BJ (cell line): ENCODE measurements at regions not wholly inside any gene's neighbourhood (a gene's known extent, or its start where the extent isn't known, plus 50 kb on each side); places are given as distances from the start of the nearest gene placed in this dataset.
"Not testable (repeated sequence)": the region's sequence is repeated elsewhere in the genome, so short reads cannot be mapped to it uniquely, and the experiment has no call there.

Experiments used
- CTCF ChIA-PET: fragments of 350-600 bp; formaldehyde crosslinking; extraction: SDS; loops from one replicate; lab custom pipeline; 2021; ENCODE audit warnings: antibody characterized with exemption, inconsistent platforms; lab: Yijun Ruan, JAX
- POLR2A ChIA-PET: fragments of 300-600 bp; sonication (Branson Sonifier 250); formaldehyde crosslinking; extraction: SDS; loops from one replicate; lab custom pipeline; 2021; ENCODE audit warnings: antibody characterized with exemption; lab: Charles Lee
- DNase-seq: peaks from one replicate; pipeline ENCODE4 v3.0.0-alpha.2; 2011; ENCODE audit warnings: low read depth
- H3K27me3 ChIP-seq: 2 replicates; pipeline ENCODE4 v1.6.0; 2011; ENCODE audit warnings: low read length; ENCODE audit not compliant: control insufficient read depth, insufficient read depth
- H3K36me3 ChIP-seq: 2 replicates; pipeline ENCODE4 v1.5.1; 2011; ENCODE audit warnings: low read length; ENCODE audit not compliant: control insufficient read depth, insufficient read depth
- H3K4me3 ChIP-seq: 2 replicates; pipeline ENCODE4 v1.5.1; 2011; ENCODE audit warnings: low read depth, mild to moderate bottlenecking, control low read depth, low read length
- TF ChIP-seq, protein P1 (sequence below): IDR thresholded peaks from 2 replicates; pipeline ENCODE4 v1.5.1; 2011; ENCODE audit warnings: low read depth, mild to moderate bottlenecking, control low read depth, inconsistent platforms, low read length, moderate library complexity; ENCODE audit not compliant: insufficient read depth

DNA sequence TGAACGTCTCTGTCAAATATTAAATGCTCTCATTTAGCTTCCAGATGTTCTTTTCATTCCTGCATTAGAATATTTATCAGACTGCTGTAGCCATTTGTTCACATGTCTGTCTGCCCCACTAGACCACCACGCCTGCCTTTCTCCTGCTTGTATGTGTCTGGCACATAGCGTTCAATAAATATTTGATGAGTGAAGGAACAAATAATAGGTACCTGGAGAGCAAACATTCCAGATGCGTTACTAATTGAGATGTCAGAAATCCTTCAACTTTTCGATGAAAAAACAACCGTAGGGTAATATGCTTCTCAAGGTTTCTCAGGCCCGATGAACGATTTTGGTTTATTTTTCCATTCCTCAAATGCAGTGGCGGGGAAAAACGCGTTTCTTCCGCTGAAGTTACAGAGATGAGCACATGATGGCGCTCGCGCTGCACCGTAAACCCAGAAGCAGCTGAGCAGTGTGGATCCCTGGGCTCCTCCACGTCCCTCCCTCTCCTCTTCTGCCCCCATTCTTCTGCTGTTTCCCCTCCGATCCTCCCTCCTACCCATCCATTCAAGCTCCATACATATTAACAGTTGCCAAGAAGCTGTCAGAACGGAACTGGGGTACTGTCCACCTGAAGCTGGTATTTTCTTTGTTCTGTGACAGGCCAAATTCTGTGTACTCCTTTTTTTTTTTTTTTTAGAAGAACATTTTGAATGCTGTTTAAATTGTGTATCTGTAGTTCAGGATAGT lies 245.4 kb downstream of the MPDZ start:
- CTCF ChIA-PET, result interaction anchor here (0.6 to 3.8 kb wide), 18 partner anchors 12 to 1734 kb away, joined by 3 to 19 read pairs (median 4); no protein-coding TSS in a partner anchor

DNA sequence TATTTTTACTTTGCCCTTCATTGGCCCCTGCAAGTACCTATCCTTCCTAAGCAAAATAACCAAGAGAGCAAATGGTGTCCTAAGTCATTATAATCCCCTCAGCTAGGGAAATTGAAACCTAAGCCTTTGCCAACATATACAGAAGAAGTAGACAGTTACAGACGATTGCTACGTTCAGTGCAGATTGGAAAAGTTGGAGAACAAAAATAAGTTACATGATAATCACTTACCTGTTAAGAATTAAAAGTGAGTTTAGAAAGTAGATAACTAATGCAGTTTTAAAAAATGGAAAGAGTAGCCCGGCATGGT lies 244.8 kb downstream of the MPDZ start:
- Histone ChIP-seq H3K27me3 (no peaks in the 10 kb centered on the region), H3K4me3 (no peak overlapping the region), H3K36me3 (no peaks in the 10 kb centered on the region)
- TF ChIP-seq, protein P1, sequence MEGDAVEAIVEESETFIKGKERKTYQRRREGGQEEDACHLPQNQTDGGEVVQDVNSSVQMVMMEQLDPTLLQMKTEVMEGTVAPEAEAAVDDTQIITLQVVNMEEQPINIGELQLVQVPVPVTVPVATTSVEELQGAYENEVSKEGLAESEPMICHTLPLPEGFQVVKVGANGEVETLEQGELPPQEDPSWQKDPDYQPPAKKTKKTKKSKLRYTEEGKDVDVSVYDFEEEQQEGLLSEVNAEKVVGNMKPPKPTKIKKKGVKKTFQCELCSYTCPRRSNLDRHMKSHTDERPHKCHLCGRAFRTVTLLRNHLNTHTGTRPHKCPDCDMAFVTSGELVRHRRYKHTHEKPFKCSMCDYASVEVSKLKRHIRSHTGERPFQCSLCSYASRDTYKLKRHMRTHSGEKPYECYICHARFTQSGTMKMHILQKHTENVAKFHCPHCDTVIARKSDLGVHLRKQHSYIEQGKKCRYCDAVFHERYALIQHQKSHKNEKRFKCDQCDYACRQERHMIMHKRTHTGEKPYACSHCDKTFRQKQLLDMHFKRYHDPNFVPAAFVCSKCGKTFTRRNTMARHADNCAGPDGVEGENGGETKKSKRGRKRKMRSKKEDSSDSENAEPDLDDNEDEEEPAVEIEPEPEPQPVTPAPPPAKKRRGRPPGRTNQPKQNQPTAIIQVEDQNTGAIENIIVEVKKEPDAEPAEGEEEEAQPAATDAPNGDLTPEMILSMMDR, result no peak
- ChIA-PET POLR2A (no interaction called here), CTCF (interaction anchor here (0.7 to 3.8 kb wide), 16 partner anchors 11 to 1734 kb away, joined by 3 to 19 read pairs (median 4); no protein-coding TSS in a partner anchor)
- no peak for DNase-seq

More for the DNA sequence above, 245.4 kb downstream of the MPDZ start:
- TF ChIP-seq, protein P1, result peak; percentile 81
- Histone ChIP-seq H3K36me3 (no peaks in the 10 kb centered on the region), H3K4me3 (no peak overlapping the region), H3K27me3 (no peaks in the 10 kb centered on the region)
- DNase-seq, result no peak
- POLR2A ChIA-PET, result interaction anchor here (0.6 kb wide), 2 partner anchors 51 to 448 kb away, joined by 3 to 6 read pairs; no protein-coding TSS in a partner anchor

DNA sequence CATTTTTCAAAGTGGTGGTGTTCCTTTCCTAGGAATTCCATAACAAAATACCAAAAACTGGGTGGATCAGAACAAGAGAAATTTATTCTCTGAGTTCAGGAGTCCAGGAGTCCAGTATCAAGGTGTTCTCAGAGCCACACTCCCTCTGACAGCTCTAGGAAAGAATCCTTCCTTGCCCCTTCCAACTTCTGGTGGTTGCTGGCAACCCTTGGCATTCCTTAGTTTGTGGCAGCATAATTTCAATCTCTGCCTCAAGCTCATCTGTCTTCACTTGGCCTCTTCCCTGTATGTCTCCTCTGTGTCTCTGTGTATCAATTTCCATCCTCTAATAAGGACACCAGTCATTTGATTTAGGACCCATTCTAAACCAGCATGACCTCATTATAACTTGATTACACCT lies 243.7 kb downstream of the MPDZ start:
- ChIA-PET CTCF (interaction anchor here (1.0 kb wide), 1 partner anchor 18 kb away, joined by 3 read pairs; no protein-coding TSS in a partner anchor), POLR2A (no interaction called here)
- H3K36me3 ChIP-seq, result no peaks in the 10 kb centered on the region
- H3K27me3 ChIP-seq, result no peaks in the 10 kb centered on the region
- no peak for DNase-seq
- TF ChIP-seq, protein P1, result no peak
- H3K4me3 ChIP-seq, result no peak overlapping the region

DNA sequence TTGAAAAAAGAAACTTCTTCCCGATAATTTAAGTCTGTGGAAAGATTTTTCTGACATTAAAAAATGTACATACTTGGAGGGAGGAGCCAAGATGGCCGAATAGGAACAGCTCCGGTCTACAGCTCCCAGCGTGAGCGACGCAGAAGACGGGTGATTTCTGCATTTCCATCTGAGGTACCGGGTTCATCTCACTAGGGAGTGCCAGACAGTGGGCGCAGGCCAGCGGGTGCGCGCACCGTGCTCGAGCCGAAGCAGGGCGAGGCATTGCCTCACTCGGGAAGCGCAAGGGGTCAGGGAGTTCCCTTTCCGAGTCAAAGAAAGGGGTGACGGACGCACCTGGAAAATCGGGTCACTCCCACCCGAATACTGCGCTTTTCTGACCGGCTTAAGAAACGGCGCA lies 241.7 kb downstream of the MPDZ start:
- POLR2A ChIA-PET, CTCF ChIA-PET, H3K27me3 ChIP-seq, H3K36me3 ChIP-seq, H3K4me3 ChIP-seq, DNase-seq: not testable (repeated sequence)

DNA sequence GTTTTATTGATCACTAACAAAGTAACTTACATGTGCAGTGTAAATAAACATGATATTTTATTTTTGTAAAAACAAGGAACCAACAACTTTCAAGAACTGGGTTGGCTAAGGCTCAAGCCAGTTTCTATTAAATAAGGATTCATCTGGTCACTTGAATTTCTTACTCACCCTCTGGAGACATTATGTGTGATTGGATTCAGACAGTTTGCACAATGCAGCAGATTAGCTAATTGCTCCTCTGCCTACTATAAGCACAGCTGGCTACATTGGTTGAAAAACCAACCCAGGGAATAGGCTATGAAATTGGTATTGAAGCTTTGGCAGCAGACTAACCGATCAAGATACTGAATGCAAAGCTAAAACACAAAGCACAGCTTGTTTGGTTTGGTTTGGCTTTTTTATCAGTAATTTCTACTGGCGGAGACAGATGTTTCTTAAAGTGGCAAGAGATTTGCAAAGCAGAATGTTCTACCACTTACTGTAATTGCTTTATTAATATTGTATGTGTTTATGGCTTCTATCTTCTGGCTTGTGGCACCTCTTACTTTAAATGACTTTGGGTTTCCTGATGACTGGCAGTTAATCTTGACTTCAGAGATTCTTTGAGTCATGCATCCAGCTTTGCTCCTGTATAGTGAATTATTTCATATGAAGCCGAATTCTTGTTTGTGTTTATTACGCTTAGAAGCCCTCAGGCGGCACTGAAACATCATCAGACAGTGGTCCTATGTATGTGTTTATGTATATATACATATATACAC lies 231.5 kb downstream of the MPDZ start:
- no peak for DNase-seq
- POLR2A ChIA-PET, result no interaction called here

More for the DNA sequence above, 231.5 kb downstream of the MPDZ start:
- CTCF ChIA-PET, result interaction anchor here (1.3 to 2.8 kb wide), 3 partner anchors 10 to 303 kb away, joined by 3 to 10 read pairs (median 3); no protein-coding TSS in a partner anchor
- TF ChIP-seq, protein P1, result no peak
- H3K36me3 ChIP-seq, result no peaks in the 10 kb centered on the region
- no peaks in the 10 kb centered on the region for H3K27me3 ChIP-seq
- H3K4me3 ChIP-seq, result no peak overlapping the region
